Chondrocyte (in vitro differentiated cells): ENCODE measurements at regions not wholly inside any gene's neighbourhood (a gene's known extent, or its start where the extent isn't known, plus 50 kb on each side); places are given as distances from the start of the nearest gene placed in this dataset.
"Not testable (repeated sequence)": the region's sequence is repeated elsewhere in the genome, so short reads cannot be mapped to it uniquely, and the experiment has no call there.

Source experiments
- DNase-seq: peaks from one replicate; pipeline ENCODE4 v3.0.0; 2021; ENCODE audit warnings: mixed read lengths, low spot score
- H3K27ac Mint-ChIP-seq: one replicate; pipeline ENCODE4 v1.8.0; 2021; ENCODE audit warnings: mild to moderate bottlenecking, moderate library complexity, mixed read lengths; ENCODE audit not compliant: unreplicated experiment
- H3K27me3 Mint-ChIP-seq: 2 replicates; pipeline ENCODE4 v1.8.0; 2021; ENCODE audit warnings: low read depth, mixed read lengths
- H3K36me3 Mint-ChIP-seq: 2 replicates; pipeline ENCODE4 v1.8.0; 2021; ENCODE audit warnings: low read depth, mixed read lengths
- H3K4me1 Mint-ChIP-seq: 2 replicates; pipeline ENCODE4 v1.8.0; 2021; ENCODE audit warnings: low read depth, mild to moderate bottlenecking, mixed read lengths
- H3K4me3 Mint-ChIP-seq: one replicate; pipeline ENCODE4 v1.8.0; 2021; ENCODE audit warnings: mild to moderate bottlenecking, moderate library complexity, mixed read lengths; ENCODE audit not compliant: unreplicated experiment
- H3K9me3 Mint-ChIP-seq: 2 replicates; pipeline ENCODE4 v1.8.0; 2021; ENCODE audit warnings: low read depth, mixed read lengths
- TF ChIP-seq, protein P1 (sequence below): fragments of 200-600 bp; sonication (generic); IDR thresholded peaks from 2 replicates; pipeline ENCODE4 v1.5.0; 2021; ENCODE audit warnings: antibody characterized with exemption, mild to moderate bottlenecking, moderate library complexity

DNA sequence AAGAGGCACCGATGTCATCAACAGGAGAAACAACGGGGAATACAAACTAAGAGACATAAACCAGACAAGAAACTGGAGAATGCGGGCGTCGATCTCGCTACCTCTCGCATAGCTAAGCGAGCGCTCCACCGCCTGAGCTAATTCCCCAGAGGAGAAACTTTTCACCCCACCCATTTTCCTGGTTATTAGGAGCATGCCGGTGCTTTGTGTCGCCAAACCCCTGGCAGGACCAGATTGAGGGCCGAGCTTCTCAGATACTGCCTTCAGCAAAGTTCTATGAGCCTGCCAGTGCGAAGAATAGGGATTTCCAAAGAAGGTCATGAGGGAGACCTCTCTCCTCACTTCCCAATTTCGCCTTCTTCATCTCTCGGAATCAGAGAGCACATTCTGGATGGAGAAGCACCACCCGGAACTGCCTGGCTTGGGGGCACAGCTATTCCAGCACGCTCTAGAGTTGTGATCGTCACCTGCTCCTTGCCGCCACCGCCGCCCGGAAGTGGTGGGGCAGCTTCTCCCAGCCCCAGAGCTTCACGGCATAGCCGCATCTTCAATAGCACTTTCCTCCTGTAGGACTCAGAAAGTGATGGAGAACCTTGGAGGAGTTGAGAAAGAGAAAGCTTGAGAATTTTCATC lies 89.7 kb upstream of the ZNF322 start:
- H3K27me3 Mint-ChIP-seq, result peaks cover 22% of the 10 kb centered on the region
- H3K9me3 Mint-ChIP-seq, result not testable (repeated sequence)

DNA sequence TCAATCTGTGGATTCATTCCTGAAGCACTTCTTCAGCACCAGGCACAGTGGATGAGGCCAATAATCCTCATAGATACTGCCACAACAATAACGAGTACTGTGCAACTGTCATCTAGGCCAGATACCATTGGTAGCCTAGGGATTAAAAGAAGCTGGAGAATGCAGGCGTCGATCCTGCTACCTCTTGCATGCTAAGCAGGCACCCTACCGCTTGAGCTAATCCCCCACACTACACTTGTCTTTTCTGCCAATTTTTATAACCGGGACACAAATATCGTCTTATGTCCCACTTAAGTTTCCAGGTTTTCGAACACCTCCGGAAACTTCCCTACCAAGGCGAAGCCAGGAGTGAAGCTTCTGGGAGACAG lies 90.2 kb upstream of the ZNF322 start:
- H3K4me1 Mint-ChIP-seq, H3K36me3 Mint-ChIP-seq, DNase-seq, H3K27ac Mint-ChIP-seq, H3K9me3 Mint-ChIP-seq, H3K4me3 Mint-ChIP-seq: not testable (repeated sequence)
- peaks cover 27% of the 10 kb centered on the region for H3K27me3 Mint-ChIP-seq

More for the DNA sequence above, 89.7 kb upstream of the ZNF322 start:
- not testable (repeated sequence) for H3K4me3 Mint-ChIP-seq, H3K36me3 Mint-ChIP-seq, H3K27ac Mint-ChIP-seq, DNase-seq, H3K4me1 Mint-ChIP-seq

DNA sequence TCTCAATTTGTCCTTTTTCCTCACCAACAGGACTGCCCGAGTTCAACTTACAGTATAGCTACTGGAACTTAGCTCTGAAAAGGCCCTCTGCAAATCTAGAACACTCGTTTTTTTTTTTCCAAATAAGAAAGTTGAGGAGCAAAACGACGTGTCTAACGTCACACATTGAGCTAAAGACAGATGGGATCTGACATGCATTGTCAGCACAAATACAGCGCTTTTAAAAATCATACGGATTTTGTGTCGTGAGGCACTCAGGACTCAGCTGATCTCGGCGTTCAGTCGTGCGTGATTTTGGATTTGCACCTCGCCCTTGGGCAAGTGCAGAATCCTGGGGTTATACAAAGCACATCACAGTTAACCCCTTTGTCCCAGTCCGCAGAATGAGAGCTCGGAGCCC lies 94.7 kb upstream of the ZNF322 start:
- TF ChIP-seq, protein P1, sequence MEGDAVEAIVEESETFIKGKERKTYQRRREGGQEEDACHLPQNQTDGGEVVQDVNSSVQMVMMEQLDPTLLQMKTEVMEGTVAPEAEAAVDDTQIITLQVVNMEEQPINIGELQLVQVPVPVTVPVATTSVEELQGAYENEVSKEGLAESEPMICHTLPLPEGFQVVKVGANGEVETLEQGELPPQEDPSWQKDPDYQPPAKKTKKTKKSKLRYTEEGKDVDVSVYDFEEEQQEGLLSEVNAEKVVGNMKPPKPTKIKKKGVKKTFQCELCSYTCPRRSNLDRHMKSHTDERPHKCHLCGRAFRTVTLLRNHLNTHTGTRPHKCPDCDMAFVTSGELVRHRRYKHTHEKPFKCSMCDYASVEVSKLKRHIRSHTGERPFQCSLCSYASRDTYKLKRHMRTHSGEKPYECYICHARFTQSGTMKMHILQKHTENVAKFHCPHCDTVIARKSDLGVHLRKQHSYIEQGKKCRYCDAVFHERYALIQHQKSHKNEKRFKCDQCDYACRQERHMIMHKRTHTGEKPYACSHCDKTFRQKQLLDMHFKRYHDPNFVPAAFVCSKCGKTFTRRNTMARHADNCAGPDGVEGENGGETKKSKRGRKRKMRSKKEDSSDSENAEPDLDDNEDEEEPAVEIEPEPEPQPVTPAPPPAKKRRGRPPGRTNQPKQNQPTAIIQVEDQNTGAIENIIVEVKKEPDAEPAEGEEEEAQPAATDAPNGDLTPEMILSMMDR, result no peak
- H3K4me1 Mint-ChIP-seq, result peaks cover 19% of the 10 kb centered on the region
- H3K27ac Mint-ChIP-seq, result no peak overlapping the region
- no peaks in the 10 kb centered on the region for H3K36me3 Mint-ChIP-seq
- DNase-seq, result no peak
- H3K27me3 Mint-ChIP-seq, result peaks cover 24% of the 10 kb centered on the region
- H3K9me3 Mint-ChIP-seq, result no peaks in the 10 kb centered on the region
- H3K4me3 Mint-ChIP-seq, result peak overlapping the region; percentile 28

DNA sequence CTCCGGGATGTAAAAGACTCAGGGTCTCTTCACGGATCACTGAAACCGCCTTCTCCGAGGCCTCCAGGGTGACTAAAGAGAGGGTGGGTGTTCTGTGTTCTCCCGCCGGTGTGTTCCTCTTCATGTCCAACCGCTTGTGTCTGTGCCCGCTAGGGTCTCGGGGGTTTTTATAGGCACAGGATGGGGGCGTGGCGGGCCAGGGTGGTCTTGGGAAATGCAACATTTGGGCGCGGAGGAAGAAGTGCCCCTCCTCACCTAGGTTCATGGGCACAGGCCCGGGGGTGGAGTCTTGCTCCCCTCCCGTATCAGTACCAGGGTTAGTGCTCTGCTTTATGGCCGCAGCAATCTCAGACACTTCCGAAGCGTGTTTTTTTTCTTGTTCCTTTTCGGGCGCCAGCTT lies 95.3 kb upstream of the ZNF322 start:
- DNase-seq, H3K27ac Mint-ChIP-seq, H3K9me3 Mint-ChIP-seq, H3K36me3 Mint-ChIP-seq: not testable (repeated sequence)
- Mint-ChIP-seq H3K4me3 (peak overlapping the region; percentile 54), H3K4me1 (peaks cover 19% of the 10 kb centered on the region), H3K27me3 (peaks cover 23% of the 10 kb centered on the region)

DNA sequence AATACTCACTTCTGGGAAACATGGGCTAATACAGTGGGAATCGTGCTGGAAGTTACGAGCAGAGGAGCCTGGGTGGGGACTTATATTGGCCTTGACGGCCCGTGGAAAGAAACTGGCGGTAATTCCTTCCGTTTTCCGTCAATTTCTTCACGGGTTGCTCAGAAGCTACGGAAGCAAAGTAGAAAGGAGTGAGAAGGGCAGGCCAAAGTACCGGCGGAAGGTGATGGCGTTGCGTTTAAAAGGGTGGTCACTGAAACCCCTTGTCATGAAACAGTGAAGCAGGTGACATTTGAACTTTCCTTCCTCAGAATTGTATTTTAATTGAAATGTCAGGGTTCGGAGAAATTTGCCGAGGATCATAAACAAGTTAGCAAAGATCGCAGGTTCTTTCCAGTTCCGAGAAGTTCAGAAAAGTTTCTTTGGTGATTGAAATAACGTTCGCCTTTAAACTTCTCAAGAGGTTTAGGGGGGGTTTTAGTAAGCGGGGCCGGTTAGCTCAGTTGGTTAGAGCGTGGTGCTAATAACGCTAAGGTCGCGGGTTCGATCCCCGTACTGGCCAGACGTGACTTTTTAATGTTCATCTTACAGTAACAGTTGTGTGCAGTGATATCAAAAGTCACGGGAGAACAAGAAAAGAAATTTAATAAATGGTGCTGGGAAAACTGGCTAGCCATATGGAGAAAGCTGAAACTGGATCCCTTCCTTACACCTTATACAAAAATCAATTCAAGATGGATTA lies 96.7 kb upstream of the ZNF322 start:
- peaks cover 19% of the 10 kb centered on the region for H3K4me1 Mint-ChIP-seq
- not testable (repeated sequence) for H3K36me3 Mint-ChIP-seq
- peaks cover 19% of the 10 kb centered on the region for H3K27me3 Mint-ChIP-seq

DNA sequence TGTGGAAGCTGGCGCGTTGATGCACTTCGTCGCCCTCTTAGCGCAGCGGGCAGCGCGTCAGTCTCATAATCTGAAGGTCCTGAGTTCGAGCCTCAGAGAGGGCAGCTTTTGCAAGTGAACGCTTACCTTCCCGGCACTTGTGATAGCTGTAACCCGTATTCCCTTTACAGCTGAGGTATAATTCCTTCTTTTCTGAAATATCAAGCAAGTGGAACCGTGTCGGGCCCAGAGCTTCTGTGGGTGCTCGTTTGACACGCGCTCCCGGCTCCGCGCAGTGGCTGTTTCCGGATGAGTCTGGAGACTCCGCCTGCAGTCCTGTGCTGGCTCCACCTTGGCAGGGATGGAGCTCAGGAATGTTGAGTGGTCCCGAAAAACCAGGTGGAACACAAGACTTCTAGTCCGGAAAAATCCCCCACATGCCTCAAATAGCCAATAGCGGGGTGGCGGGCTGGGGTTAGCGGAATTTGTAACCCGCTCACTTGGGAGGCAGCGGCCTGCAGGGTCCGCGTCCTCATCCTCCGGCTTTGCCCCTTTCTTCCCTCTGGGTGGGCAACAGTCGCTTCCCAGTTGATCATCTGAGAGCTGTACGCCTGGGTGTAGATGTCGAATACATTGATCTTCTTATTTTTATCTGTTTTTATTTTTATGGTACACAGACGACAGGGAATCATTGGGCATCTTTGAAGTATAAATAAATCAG lies 106.8 kb upstream of the ZNF322 start:
- H3K36me3 Mint-ChIP-seq, H3K27me3 Mint-ChIP-seq: not testable (repeated sequence)

More for the DNA sequence above, 96.7 kb upstream of the ZNF322 start:
- peak overlapping the region; percentile 60 for H3K4me3 Mint-ChIP-seq
- H3K27ac Mint-ChIP-seq, H3K9me3 Mint-ChIP-seq, DNase-seq: not testable (repeated sequence)

DNA sequence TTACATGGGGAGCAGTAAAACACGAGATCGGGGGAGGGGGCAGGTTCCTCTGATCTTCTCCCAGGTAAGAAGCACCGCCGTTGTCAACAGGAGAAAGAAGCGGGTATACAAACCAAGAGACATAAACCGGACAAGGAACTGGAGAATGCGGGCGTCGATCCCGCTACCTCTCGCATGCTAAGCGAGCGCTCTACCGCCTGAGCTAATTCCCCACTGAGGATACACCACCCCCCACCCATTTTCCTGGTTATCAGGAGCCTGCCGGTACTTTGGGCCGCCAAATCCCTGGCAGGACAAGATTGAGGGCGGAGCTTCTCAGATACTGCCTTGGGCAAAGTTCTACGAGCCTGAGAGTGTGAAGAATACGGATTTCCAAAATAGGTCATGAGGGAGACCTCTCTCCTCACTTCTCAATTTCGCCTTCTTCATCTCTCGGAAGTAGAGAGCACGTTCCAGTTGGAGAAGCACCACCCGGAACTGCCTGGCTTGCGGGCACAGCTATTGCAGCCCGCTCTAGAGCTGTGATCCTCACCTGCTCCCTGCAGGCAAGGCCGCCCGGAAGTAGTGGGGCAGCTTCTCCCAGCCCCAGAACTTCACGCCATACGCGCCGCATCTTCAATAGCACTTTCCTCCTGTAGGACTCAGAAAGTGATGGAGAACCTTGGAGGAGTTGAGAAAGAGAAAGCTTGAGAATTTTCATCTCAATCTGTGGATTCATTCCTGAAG lies 111.6 kb upstream of the ZNF322 start:
- not testable (repeated sequence) for H3K36me3 Mint-ChIP-seq, H3K4me3 Mint-ChIP-seq, H3K27ac Mint-ChIP-seq, DNase-seq, H3K9me3 Mint-ChIP-seq, H3K27me3 Mint-ChIP-seq, H3K4me1 Mint-ChIP-seq

More for the DNA sequence above, 106.8 kb upstream of the ZNF322 start:
- not testable (repeated sequence) for H3K4me1 Mint-ChIP-seq, H3K4me3 Mint-ChIP-seq, H3K27ac Mint-ChIP-seq, H3K9me3 Mint-ChIP-seq, DNase-seq

DNA sequence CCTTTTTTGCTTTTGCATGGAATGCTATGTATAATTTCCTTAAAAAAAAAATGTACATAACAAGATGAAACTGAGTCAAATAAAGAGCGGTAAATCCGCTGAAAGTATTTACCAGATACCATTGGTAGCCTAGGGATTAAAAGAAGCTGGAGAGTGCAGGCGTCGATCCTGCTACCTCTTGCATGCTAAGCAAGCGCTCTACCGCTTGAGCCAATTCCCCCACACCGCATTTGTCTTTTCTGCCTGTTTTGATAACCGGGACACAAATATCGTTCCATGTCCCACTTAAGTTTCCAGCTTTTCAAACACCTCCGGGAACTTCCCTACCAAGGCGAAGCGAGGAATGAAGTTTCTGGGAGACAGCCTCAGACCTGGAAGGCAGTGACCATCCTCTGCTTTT lies 113.9 kb upstream of the ZNF322 start:
- H3K36me3 Mint-ChIP-seq, H3K27me3 Mint-ChIP-seq, H3K4me1 Mint-ChIP-seq, H3K9me3 Mint-ChIP-seq, H3K27ac Mint-ChIP-seq, H3K4me3 Mint-ChIP-seq, DNase-seq: not testable (repeated sequence)

DNA sequence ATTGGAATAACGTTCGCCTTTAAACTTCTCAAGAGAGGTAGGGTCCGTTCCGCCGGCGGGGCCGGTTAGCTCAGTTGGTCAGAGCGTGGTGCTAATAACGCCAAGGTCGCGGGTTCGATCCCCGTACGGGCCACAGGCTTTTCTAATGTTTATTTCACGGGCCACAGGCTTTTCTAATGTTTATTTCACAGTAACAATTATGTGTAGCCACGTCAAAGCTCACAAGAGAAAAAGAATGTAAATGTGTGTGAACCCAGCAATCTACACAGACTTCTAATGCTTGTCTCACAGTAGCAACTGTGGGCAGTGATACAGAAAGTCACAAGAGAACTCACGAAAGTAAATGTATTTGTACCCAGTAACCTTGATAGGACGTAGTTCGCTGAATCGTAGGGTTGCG lies 121.0 kb upstream of the ZNF322 start:
- H3K36me3 Mint-ChIP-seq, H3K27ac Mint-ChIP-seq: not testable (repeated sequence)

DNA sequence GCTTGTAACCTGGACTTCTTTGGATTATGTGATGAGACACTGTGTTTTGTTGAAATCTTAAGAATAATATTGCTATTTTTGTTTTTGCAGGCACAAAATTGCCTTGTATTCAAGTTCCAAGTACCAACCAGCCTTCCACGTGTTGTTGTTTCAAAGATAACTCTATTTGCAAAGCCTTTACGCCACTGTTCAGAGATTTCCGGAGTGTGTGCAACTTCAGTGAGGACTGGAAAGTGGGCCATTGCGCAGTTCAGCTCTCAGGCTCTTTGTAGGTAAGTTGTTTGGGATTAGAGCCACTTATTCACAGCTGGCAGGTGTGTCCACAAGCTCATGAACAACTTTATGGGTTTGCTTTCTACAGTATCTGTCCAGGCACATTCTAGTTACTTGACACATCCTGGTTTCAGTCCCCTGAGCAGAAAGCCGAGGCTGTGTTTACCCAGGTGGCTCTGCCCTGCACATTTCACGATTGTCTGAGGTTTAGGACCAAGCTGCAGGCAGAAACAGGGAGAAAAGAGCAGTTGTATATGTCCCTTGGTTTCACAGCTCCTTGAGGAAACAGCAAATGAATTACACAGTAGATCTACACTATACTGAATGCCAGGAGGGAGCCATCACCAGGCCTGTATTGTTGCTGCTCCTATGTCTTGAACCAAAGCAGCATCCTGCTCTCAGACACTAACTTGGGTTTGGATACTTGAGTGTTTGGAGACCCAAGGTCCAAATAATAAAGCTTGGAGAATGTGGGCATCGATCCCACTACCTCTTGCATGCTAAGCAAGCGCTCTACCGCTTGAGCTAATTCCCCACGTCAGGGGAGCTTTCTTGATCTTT lies 136.1 kb upstream of the ZNF322 start:
- DNase-seq, H3K4me3 Mint-ChIP-seq, H3K4me1 Mint-ChIP-seq, H3K9me3 Mint-ChIP-seq, H3K36me3 Mint-ChIP-seq, H3K27ac Mint-ChIP-seq, H3K27me3 Mint-ChIP-seq: not testable (repeated sequence)

More for the DNA sequence above, 121.0 kb upstream of the ZNF322 start:
- not testable (repeated sequence) for H3K9me3 Mint-ChIP-seq, DNase-seq, H3K27me3 Mint-ChIP-seq, H3K4me3 Mint-ChIP-seq, H3K4me1 Mint-ChIP-seq
